Large intestine (tissue), 3 donors: ENCODE measurements at regions not wholly inside any gene's neighbourhood (a gene's known extent, or its start where the extent isn't known, plus 50 kb on each side); places are given as distances from the start of the nearest gene placed in this dataset.
"Not testable (repeated sequence)": the region's sequence is repeated elsewhere in the genome, so short reads cannot be mapped to it uniquely, and the experiment has no call there.

Experiments
- DNase-seq, 2 donors: peaks; one replicate each; pipeline versions ENCODE4 v3.0.0 to v3.0.0-alpha.2; 2013
- H3K27ac ChIP-seq: one replicate; pipeline ENCODE4 v1.5.1; 2013; ENCODE audit warnings: low read length
- H3K27me3 ChIP-seq: 2 replicates; pipeline ENCODE4 v1.6.1; 2013; ENCODE audit warnings: low read length; ENCODE audit not compliant: control insufficient read depth, insufficient read depth
- H3K36me3 ChIP-seq: 2 replicates; pipeline ENCODE4 v1.6.1; 2013; ENCODE audit warnings: low read length; ENCODE audit not compliant: control insufficient read depth, insufficient read depth
- H3K4me1 ChIP-seq: one replicate; pipeline ENCODE4 v1.6.1; 2013; ENCODE audit warnings: low read length; ENCODE audit not compliant: control insufficient read depth, insufficient read depth
- H3K4me3 ChIP-seq: one replicate; pipeline ENCODE4 v1.5.1; 2013; ENCODE audit warnings: low read length
- H3K9me3 ChIP-seq: one replicate; pipeline ENCODE4 v1.6.1; 2013; ENCODE audit warnings: mild to moderate bottlenecking, low read depth, low read length, moderate library complexity; ENCODE audit not compliant: control insufficient read depth
- WGBS: methylation state at CpG from one replicate; pipeline ENCODE4 v1.1.5; 2013; ENCODE audit warnings: low lambda C conversion rate; ENCODE audit not compliant: insufficient coverage; 5-methylcytosine and 5-hydroxymethylcytosine counted together

DNA sequence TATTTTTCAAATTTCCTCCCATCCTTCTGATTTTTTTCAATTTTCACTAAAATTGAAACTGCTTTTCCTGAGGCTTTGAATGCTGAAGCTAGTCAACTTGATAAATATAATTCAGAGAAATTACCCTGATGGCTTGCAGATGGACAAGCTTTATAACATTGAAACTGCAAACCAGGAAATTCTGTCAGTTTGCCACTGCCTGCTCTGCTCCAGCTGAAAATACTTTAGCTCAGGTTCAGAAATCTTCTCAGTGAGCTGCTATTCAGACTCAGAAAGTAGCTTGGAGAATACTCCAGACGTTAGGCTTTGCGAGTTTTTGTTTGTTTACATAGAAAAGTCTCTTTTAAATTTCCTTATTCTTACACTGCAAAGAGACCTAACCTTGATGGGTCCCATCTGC, 1574.7 kb downstream of the STIM2 start:
- no peaks in the 10 kb centered on the region for H3K9me3 ChIP-seq
- no peaks in the 10 kb centered on the region for H3K27me3 ChIP-seq
- no peaks in the 10 kb centered on the region for H3K36me3 ChIP-seq
- H3K4me3 ChIP-seq, result no peak overlapping the region
- no peak for DNase-seq
- WGBS, result no CpG with 5 or more reads among the region's 2 CpGs
- H3K27ac ChIP-seq, result no peak overlapping the region
- H3K4me1 ChIP-seq, result peaks cover 8% of the 10 kb centered on the region

DNA sequence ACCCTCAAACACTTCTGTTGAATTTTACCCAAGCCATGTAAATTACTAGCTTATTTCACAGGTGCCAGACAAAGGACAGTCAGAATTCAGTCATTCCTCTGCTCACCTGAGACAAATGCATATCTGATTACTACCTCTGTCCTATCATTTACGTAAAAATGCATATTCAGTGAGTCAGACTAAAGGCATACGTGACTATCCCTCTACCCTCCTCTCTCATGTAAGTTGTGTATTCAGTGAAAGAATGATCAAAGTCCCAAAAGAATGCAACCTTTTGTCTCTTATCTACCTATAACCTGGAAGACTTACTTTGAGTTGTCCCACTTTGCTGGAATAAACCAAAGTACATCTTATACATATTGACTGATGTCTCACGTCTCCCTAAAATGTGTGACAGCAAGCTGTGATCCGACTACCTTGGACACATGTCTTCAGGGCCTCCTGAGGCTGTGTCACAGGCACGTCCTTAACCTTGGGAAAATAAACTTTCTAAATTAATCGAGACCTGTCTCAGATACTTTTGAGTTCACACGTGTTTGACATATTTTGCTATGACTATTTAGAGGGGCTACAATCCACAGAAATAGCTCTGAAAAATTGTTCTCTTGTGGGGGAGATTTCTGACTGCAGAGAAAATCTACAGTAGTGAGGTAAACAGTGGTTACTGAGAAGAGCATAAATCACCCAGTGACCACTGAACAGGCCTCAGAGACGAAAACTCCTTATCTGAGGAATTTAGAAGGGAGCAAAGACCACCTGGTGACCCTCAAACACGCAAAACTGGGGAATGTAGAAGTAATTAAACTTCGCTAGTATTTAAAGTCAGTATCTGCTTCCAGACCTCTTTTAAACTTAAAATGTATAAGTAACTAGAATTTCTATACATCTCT, 1575.8 kb downstream of the STIM2 start:
- no CpG with 5 or more reads among the region's 10 CpGs for WGBS
- peak; percentile 21 to 46 for DNase-seq
- H3K27me3 ChIP-seq, result no peaks in the 10 kb centered on the region

DNA sequence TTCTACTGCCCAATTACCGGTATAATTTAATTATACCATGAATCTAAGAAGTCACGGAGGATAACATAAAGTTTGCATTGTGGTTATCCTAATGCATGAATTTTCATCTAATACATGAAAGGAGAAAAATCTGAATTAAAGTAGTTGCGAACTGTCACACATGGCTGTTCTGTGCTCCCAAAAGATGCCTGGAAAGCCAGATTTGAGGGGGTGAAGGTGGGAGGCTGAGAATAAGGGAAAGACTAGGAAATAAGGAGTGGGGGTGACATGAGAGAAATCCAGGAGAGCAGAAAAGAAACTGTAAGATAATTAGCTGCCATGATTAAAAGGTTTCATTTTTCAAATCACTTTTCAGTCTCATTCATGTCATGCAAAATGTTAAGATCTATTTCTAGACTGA, 1582.7 kb downstream of the STIM2 start:
- 100% methylated on average over 1 of the region's 3 CpGs for WGBS
- H3K9me3 ChIP-seq, result no peaks in the 10 kb centered on the region
- H3K4me3 ChIP-seq, result no peak overlapping the region
- H3K27me3 ChIP-seq, result no peaks in the 10 kb centered on the region
- H3K4me1 ChIP-seq, result no peaks in the 10 kb centered on the region
- no peak for DNase-seq
- H3K36me3 ChIP-seq, result no peaks in the 10 kb centered on the region
- no peak overlapping the region for H3K27ac ChIP-seq

More for the DNA sequence above, 1575.8 kb downstream of the STIM2 start:
- H3K27ac ChIP-seq, result no peak overlapping the region
- no peak overlapping the region for H3K4me3 ChIP-seq
- no peaks in the 10 kb centered on the region for H3K36me3 ChIP-seq
- H3K9me3 ChIP-seq, result no peaks in the 10 kb centered on the region
- H3K4me1 ChIP-seq, result peaks cover 8% of the 10 kb centered on the region

DNA sequence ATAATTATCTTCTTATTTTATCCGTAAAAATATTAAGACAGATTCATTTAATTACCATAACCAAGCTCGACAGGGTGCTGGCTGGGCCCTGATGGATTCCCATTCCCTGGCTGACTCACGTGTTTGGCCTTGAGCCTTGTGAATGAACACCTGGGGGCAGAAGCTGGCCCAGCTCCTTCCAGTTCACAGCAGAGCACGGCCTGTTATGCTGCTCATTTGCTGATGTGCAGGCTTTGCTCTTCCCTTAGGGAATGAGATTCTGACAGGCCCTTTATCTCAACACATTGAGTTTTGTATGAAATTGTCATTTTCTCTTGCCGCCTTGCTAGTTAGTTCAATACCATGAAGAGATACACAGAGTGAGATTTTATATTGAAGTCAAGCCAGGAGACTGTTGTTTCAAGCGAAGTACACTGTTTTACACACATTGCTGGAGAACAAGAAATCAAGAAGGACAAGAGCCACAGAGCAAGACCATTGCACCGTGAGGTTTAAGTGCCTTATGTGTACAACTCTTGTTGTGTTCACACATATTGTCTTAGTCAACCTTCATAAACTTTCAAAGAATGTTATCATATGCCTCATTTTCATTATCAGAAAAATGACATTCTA, 1583.3 kb downstream of the STIM2 start:
- Histone ChIP-seq H3K4me1 (no peaks in the 10 kb centered on the region), H3K27ac (no peak overlapping the region), H3K36me3 (no peaks in the 10 kb centered on the region), H3K27me3 (no peaks in the 10 kb centered on the region), H3K9me3 (no peaks in the 10 kb centered on the region), H3K4me3 (no peak overlapping the region)
- no peak for DNase-seq
- WGBS, result 80% methylated on average over 1 of the region's 7 CpGs

GRCh38 chr4:28444886-28445496, 1584.3 kb downstream of the STIM2 start:
- WGBS, result 56% methylated on average over 1 of the region's 3 CpGs
- H3K36me3 ChIP-seq, result no peaks in the 10 kb centered on the region
- DNase-seq, result no peak
- no peaks in the 10 kb centered on the region for H3K9me3 ChIP-seq
- no peak overlapping the region for H3K4me3 ChIP-seq
- H3K27me3 ChIP-seq, result no peaks in the 10 kb centered on the region
- no peaks in the 10 kb centered on the region for H3K4me1 ChIP-seq
- no peak overlapping the region for H3K27ac ChIP-seq

GRCh38 chr4:28449085-28449484, 1588.4 kb downstream of the STIM2 start:
- DNase-seq, result no peak
- no CpG with 5 or more reads among the region's 3 CpGs for WGBS
- Histone ChIP-seq H3K27me3 (no peaks in the 10 kb centered on the region), H3K4me1 (no peaks in the 10 kb centered on the region), H3K4me3 (no peak overlapping the region), H3K36me3 (no peaks in the 10 kb centered on the region), H3K9me3 (no peaks in the 10 kb centered on the region), H3K27ac (no peak overlapping the region)

- WGBS, result 85% methylated on average over 2 of the region's 2 CpGs
- no peak overlapping the region for H3K4me3 ChIP-seq
- DNase-seq, result no peak
- H3K4me1 ChIP-seq, result no peaks in the 10 kb centered on the region
- no peaks in the 10 kb centered on the region for H3K36me3 ChIP-seq
- no peaks in the 10 kb centered on the region for H3K27me3 ChIP-seq
- no peaks in the 10 kb centered on the region for H3K9me3 ChIP-seq
- no peak overlapping the region for H3K27ac ChIP-seq
Observed at GRCh38 chr4:28451346-28451745, 1590.7 kb downstream of the STIM2 start.

DNA sequence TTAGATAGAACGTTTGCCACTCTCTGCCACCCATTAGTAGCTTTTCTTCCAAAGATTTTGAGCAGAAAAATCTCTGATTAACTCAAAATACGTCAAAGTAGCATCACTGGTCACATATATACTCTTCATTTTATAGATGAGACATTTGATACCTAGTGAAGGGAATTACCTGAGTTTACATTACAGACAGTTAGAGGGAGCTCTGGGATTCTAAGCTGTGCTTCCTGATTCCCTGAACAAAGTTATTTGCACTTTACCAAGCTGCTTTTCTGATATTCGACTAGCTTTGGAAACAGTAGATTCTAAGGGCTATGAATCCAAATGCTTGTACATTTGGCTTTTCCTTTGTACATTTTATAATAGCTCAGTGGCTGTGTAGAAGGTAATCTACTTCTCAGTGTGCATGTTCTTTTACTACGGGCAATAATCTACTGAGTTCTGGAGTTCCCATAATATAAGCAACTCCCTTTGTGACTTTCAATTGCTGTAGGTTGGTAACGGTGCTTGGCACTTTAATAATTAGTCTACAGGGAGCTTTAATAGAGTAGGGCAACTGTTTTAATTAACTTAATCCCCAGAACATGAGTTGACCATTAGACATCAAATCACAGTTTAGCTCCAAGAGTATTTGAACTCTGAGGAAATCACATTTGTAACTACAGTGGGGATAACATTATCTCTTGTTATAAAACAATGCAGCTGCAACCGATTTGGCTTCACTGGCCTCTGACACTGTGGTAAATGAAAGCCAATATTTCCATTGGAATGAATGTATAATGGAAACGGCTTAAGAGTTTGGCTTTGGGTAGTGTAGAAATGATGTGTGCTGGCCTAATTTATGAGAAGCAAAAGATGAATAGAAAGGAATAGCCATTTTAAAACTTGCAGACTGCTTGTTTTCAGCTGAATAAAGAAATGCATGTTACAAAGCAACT, 1602.4 kb downstream of the STIM2 start:
- DNase-seq, result no peak
- H3K4me1 ChIP-seq, result no peaks in the 10 kb centered on the region
- WGBS, result 100% methylated on average over 1 of the region's 7 CpGs
- no peaks in the 10 kb centered on the region for H3K9me3 ChIP-seq
- no peak overlapping the region for H3K4me3 ChIP-seq
- H3K36me3 ChIP-seq, result no peaks in the 10 kb centered on the region
- no peaks in the 10 kb centered on the region for H3K27me3 ChIP-seq
- H3K27ac ChIP-seq, result no peak overlapping the region

- H3K4me3 ChIP-seq, result no peak overlapping the region
- no peaks in the 10 kb centered on the region for H3K36me3 ChIP-seq
- no peaks in the 10 kb centered on the region for H3K27me3 ChIP-seq
- no peak for DNase-seq
- no peaks in the 10 kb centered on the region for H3K4me1 ChIP-seq
- no peaks in the 10 kb centered on the region for H3K9me3 ChIP-seq
- H3K27ac ChIP-seq, result no peak overlapping the region
- 100% methylated on average over 1 of the region's 1 CpG for WGBS
Observed at GRCh38 chr4:28464823-28465222, 1604.2 kb downstream of the STIM2 start.

GRCh38 chr4:28466886-28467285, 1606.2 kb downstream of the STIM2 start:
- H3K4me3 ChIP-seq, H3K27ac ChIP-seq, H3K27me3 ChIP-seq, H3K9me3 ChIP-seq, H3K4me1 ChIP-seq, H3K36me3 ChIP-seq, DNase-seq: not testable (repeated sequence)
- WGBS, result 100% methylated on average over 1 of the region's 24 CpGs
